Stimulated activated naive CD4-positive, alpha-beta T cell (primary cell): ENCODE measurements at regions not wholly inside any gene's neighbourhood (a gene's known extent, or its start where the extent isn't known, plus 50 kb on each side); places are given as distances from the start of the nearest gene placed in this dataset.

Source experiments
- DNase-seq, 6 experiments: peaks; one replicate each; lab custom pipeline; 2025; lab: John Stamatoyannopoulos, UW

- DNase-seq, result no peak
These were observed 571.9 kb downstream of the NYAP2 start for GRCh38 chr2:225971433-225971832.

GRCh38 chr2:225948903-225949302 is 549.4 kb downstream of the NYAP2 start:
- no peak for DNase-seq

- no peak for DNase-seq
These were observed 539.5 kb downstream of the NYAP2 start for GRCh38 chr2:225938991-225939390.

- no peak for DNase-seq
These were observed 538.2 kb downstream of the NYAP2 start for GRCh38 chr2:225937625-225938187.

GRCh38 chr2:225932811-225933413 is 533.4 kb downstream of the NYAP2 start:
- no peak for DNase-seq

- no peak for DNase-seq
These were observed 531.2 kb downstream of the NYAP2 start for GRCh38 chr2:225930687-225931086.

- no peak for DNase-seq
These were observed 521.2 kb downstream of the NYAP2 start for GRCh38 chr2:225920621-225921220.

- no peak for DNase-seq
These were observed 517.2 kb downstream of the NYAP2 start for GRCh38 chr2:225916692-225917091.

GRCh38 chr2:225911019-225911418 is 511.5 kb downstream of the NYAP2 start:
- DNase-seq, result no peak

- DNase-seq, result no peak
These were observed 495.6 kb downstream of the NYAP2 start for GRCh38 chr2:225895126-225895525.

GRCh38 chr2:225894236-225894980 is 494.9 kb downstream of the NYAP2 start:
- DNase-seq, result no peak

GRCh38 chr2:225893151-225893550 is 493.6 kb downstream of the NYAP2 start:
- DNase-seq, result no peak

- no peak for DNase-seq
These were observed 492.3 kb downstream of the NYAP2 start for GRCh38 chr2:225891771-225892170.

- no peak for DNase-seq
These were observed 491.5 kb downstream of the NYAP2 start for GRCh38 chr2:225891013-225891412.

- DNase-seq, result peak in 1 of 6 experiments; percentile 20
These were observed 489.9 kb downstream of the NYAP2 start for GRCh38 chr2:225889452-225889851.

GRCh38 chr2:225867071-225867470 is 467.6 kb downstream of the NYAP2 start:
- DNase-seq, result no peak

- DNase-seq, result no peak
These were observed 466.0 kb downstream of the NYAP2 start for GRCh38 chr2:225865468-225865867.

- no peak for DNase-seq
These were observed 464.9 kb downstream of the NYAP2 start for GRCh38 chr2:225864394-225864793.

GRCh38 chr2:225842939-225843338 is 443.4 kb downstream of the NYAP2 start:
- no peak for DNase-seq

GRCh38 chr2:225841314-225841713 is 441.8 kb downstream of the NYAP2 start:
- no peak for DNase-seq

- no peak for DNase-seq
These were observed 437.8 kb downstream of the NYAP2 start for GRCh38 chr2:225837328-225837727.

- DNase-seq, result no peak
These were observed 425.4 kb downstream of the NYAP2 start for GRCh38 chr2:225824748-225825449.
